GM20000 (cell line): ENCODE measurements at regions not wholly inside any gene's neighbourhood (a gene's known extent, or its start where the extent isn't known, plus 50 kb on each side); places are given as distances from the start of the nearest gene placed in this dataset.

ENCODE experiments used
- DNase-seq: peaks from one replicate; pipeline ENCODE4 v3.0.0; 2012; ENCODE audit warnings: low spot score
- CTCF ChIP-seq: IDR thresholded peaks from 2 replicates; pipeline ENCODE4 v1.5.1; 2012; ENCODE audit warnings: mild to moderate bottlenecking, control low read depth; ENCODE audit errors: extremely low read depth, missing control alignments

GRCh38 chr13:106990594-106990993, 422.7 kb upstream of the ARGLU1 start:
- no peak for TF ChIP-seq CTCF
- DNase-seq = no peak

- no peak for TF ChIP-seq CTCF
- no peak for DNase-seq
Measured at GRCh38 chr13:106989876-106990275, 421.9 kb upstream of the ARGLU1 start.

GRCh38 chr13:106987427-106987785, 419.5 kb upstream of the ARGLU1 start:
- no peak for DNase-seq

GRCh38 chr13:106986687-106987426, 418.9 kb upstream of the ARGLU1 start:
- TF ChIP-seq CTCF = no peak
- no peak for DNase-seq

More at GRCh38 chr13:106987427-106987785, 419.5 kb upstream of the ARGLU1 start:
- no peak for TF ChIP-seq CTCF

GRCh38 chr13:106986033-106986484, 418.1 kb upstream of the ARGLU1 start:
- TF ChIP-seq CTCF = no peak
- DNase-seq = no peak

GRCh38 chr13:106985481-106985880, 417.5 kb upstream of the ARGLU1 start:
- no peak for DNase-seq
- TF ChIP-seq CTCF = no peak

GRCh38 chr13:106981051-106981450, 413.1 kb upstream of the ARGLU1 start:
- DNase-seq = no peak
- TF ChIP-seq CTCF = no peak
